ENCODE measurements at regions not wholly inside any gene's neighbourhood (a gene's known extent, or its start where the extent isn't known, plus 50 kb on each side); places are given as distances from the start of the nearest gene placed in this dataset.
"Not testable (repeated sequence)": the region's sequence is repeated elsewhere in the genome, so short reads cannot be mapped to it uniquely, and the experiment has no call there.

DNA sequence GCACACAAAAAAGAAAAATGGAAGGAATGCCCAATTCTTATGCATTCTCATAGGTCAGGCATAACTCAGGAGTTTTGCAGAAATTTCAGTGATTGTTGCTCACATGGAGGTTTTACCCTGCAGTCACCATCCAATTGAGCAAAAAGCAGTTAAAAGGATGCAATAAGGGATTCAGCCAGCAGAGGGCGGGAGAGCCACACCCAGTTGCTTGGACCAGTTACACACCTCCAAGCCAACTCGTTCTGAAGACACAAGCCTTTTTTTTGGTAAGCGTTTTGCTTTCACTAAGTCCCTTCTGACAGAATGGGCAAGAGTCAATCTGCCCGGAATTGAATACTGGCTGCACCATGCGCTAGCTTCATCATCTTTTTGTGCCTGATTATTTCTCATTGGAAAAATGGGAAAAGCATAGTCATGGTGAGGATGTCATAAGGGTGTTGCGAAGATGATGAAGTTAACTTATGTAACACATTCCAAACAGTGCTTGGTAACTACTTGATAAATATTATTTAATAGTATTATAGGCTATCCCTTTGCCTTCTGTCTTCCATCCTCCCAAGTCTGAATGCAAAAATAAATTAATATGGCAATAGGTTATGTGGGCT, 154.4 kb upstream of the SGO1 start:
- peak; percentile 66 for DNase-seq (ENCODE audit: low read depth)

DNA sequence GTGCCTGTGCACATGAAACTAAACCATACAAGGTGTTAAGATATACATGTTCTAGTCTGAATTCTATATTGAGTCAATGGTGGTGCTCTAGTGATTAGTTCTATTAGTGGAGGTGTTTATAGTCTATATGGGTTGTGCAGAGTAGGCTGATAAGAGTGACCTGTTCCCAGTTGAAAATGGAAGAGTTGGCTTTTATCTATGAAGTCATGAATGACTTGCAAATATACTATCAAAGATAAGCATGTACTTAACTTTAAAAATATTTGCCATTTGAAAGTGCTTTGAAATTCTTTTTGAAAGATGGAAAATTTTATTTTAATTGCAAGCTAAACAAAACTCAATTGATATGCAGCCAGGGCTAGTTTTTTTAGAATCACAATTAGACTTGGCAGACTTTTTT, 150.6 kb upstream of the SGO1 start:
- DNase-seq (ENCODE audit: low read depth) = no peak

DNA sequence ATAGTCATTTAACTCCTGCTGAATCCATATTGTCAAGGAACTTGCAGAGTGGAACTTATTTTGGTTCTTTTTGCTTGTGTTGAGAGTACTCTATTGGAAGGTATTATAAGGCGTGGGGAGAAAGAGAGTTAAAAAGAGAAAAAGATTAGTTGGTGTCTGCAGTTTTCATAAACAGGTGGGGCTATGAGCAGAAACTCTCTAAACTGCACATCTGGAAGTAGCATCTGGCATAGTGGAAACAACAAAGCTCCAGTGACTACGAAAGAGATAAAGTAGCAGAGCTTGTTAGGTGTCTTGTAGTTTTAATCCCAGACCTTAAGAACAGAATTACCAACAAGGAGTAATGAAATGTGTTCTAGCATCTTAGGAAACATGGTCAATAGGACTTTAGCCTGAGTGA, 148.8 kb upstream of the SGO1 start:
- DNase-seq (ENCODE audit: low read depth) = no peak

- no peak for DNase-seq (ENCODE audit: low read depth)
These were observed 141.9 kb upstream of the SGO1 start for GRCh38 chr3:20327889-20328288.

GRCh38 chr3:20326541-20326940, 140.5 kb upstream of the SGO1 start:
- peak; percentile 12 for DNase-seq (ENCODE audit: low read depth)

GRCh38 chr3:20325563-20325962, 139.6 kb upstream of the SGO1 start:
- no peak for DNase-seq (ENCODE audit: low read depth)

DNA sequence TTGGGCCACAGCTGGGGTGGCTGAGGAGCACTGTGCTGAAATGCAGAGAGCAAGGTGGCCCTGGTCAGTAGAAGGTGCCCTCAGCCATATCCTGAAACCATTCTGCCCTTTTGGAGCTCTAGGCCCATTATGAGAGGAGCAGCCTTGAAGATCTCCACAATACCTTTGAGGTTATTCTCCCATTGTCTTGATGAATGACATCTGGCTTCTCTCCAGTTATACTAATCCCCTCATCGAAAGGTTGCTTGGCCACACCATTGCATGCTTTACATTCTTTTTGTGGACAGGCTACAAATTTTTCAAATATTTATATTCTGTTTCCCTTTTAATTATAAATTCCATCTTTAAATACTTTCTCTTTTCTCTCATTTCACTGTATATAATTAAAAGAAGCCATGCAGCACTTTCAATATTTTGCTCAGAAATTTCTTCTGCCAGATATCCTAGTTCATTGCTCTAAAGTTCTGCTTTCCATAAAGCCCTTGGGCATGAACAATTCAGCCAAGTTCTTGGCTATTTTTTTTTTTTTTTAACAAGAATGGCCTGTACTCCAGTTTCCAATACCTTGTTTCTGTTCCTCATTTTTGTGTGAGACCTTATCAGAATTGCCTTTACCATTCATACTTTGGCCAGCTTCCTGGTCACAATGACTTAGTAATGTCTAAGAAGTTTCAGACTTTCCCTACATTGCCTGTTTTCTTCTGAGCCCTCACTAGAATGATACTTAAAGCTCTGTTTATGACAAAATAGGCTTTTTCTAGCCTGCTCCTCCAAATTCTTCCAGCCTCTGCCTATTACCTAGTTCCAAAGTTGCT, 138.9 kb upstream of the SGO1 start:
- no peak for DNase-seq (ENCODE audit: low read depth)

DNA sequence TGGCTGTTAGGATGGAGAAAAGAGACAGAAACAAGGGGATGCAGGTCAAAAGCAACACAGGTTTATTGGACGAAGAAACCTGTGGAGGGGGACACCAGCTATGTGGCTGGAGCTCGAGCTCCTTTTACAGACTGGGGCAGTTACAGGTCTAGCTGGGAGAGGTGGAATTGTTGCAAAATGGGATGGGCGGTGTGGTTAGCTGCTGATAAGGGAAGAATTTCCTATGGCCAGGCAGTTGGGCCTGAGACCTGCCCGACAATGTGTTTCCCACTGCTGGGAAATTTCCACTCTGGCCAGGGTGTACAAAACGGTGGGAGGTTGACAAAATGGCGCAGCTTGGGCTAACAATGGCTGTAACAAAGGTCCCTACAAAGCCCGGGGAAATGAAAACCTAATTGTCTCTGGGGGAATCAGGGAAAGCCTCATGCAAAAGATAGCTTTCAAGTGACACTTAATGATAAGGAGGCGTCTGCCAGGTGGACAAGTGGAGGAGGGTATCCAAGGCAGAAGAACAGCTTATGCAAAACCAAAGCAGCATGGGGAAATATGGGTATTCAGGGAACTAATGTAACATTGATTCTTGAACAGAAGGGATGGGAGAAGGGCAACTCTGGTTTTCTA, 137.4 kb upstream of the SGO1 start:
- DNase-seq (ENCODE audit: low read depth) = no peak

DNA sequence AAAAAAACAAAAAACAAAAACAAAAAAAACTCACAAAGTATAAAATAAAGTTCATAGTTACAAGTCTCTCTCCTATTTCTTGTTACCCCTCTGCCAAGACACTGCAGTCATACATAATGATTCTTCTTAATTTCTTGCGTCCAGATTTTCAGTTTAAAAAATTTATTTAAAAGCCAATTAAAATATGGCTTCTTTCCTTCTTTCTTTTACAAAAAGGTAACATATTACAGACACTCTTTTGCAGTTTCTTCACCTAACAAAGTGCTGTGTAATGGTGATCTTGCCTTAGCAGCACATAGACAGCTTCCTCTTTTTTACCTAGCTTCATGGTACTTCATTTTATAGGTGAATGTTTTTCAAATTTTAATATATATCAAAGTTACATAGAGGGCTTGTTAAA, 136.1 kb upstream of the SGO1 start:
- no peak for DNase-seq (ENCODE audit: low read depth)

DNA sequence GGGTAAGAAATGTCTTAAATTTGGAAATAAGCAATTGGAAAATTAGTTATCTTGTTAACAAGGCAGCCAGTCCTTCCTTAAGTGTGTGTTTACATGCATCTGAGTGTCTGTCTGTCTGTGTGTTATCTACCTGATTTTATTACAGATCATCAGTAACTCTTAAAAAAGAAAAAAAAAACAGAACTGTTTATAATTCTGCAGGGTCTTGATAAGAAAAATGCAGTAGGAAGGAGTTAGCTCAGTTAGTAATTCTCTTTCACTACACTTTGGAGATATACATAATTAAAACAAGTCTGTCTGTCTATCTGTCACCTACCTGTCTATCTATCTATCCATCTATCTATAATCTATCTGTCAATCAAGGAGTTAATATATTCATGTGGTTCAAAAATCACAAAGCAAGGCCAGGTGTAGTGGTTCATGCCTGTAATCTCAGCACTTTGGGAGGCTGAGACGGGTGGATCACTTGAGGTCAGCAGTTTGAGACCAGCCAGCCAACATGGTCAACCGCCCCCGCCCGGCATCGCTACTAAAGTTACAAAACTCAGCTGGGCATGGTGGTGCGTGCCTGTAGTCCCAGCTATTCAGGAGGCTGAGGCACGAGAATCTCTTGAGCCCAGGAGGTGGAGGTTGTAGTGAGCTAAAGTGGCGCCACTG, 135.5 kb upstream of the SGO1 start:
- no peak for DNase-seq (ENCODE audit: low read depth)

DNA sequence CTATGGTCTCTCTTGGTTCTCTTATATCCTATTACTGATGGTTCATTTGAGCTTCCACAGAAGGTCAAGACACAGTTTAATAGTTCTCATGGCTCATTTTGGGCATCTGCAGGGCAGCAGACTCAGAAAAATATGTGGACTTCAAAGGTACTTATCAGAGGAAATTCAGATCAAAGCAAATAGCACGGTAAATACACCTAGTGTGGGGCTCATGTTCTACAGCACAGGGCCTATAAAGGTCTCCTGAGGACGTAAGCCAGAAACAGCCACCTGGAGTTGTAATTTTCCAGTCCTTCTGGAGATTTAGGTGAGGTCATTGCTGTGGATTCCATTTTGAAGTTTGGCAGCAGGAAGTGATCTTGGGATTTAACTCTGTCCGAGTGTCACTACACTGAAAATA, 134.5 kb upstream of the SGO1 start:
- DNase-seq (ENCODE audit: low read depth) = no peak

- DNase-seq (ENCODE audit: low read depth) = no peak
These were observed 133.5 kb upstream of the SGO1 start for GRCh38 chr3:20319551-20319950.

- no peak for DNase-seq (ENCODE audit: low read depth)
These were observed 131.6 kb upstream of the SGO1 start for GRCh38 chr3:20317616-20318015.

- no peak for DNase-seq (ENCODE audit: low read depth)
These were observed 130.2 kb upstream of the SGO1 start for GRCh38 chr3:20316238-20316637.

DNA sequence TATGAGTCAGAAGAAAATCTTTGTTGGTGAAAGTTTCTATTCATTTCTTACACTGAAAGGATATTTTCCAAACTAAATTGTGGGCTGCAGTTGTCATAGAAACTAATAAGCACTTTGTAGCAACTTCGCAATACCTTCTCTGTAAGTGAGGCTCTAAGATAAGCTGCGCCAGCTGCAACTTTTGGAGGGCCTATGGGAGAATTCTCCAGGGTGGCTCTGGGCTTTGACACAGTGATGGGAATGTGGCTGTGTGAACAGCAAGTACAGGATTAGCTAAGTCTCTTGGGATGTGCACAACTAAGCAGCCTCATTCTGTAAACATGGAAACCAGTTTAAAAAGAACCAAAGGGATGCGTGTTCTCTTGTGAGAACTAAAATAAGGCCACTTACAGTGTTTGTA, 124.6 kb upstream of the SGO1 start:
- DNase-seq (ENCODE audit: low read depth) = peak; percentile 69

- DNase-seq (ENCODE audit: low read depth) = no peak
These were observed 121.4 kb upstream of the SGO1 start for GRCh38 chr3:20307383-20307782.

DNA sequence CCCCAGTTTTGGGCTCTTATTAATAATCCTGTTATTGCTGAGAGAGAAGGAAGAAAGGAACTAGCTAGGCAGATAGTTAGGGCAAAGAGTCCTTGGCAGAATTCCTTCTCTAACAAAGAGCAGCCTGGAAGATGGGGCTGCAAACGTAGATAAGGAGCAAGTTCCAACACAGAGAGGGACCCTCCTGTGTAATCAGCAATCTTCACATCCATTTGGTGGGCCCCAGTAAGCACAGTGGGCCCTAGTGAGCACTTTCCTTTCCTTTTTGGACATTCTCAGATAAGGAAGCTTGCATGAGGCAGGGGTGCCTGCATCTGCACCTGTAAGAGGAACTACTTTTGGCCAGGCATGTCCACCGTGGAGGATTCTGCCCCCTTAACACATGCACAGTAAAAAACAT, 119.6 kb upstream of the SGO1 start:
- no peak for DNase-seq (ENCODE audit: low read depth)

GRCh38 chr3:20302766-20303165, 116.8 kb upstream of the SGO1 start:
- no peak for DNase-seq (ENCODE audit: low read depth)

DNA sequence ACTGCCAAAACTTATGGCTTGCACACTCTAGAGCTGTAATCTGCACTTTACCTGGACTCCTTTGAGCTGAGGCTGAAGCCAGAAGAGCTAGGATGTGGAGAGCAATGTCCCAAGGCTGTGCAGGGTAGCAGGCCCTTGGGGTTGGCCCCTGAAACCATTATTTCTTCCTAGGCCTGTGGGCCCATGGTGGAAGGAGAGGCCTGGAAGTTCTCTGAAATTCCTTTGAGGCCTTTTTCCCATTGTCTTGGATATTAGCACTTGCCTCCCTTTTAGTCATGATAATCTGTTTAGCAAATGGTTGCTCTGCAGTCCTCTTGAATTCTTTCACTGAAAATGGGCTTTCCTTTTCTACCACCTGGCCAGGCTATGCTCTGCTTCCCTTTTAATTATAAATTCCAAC, 102.0 kb upstream of the SGO1 start:
- DNase-seq (ENCODE audit: low read depth) = no peak

DNA sequence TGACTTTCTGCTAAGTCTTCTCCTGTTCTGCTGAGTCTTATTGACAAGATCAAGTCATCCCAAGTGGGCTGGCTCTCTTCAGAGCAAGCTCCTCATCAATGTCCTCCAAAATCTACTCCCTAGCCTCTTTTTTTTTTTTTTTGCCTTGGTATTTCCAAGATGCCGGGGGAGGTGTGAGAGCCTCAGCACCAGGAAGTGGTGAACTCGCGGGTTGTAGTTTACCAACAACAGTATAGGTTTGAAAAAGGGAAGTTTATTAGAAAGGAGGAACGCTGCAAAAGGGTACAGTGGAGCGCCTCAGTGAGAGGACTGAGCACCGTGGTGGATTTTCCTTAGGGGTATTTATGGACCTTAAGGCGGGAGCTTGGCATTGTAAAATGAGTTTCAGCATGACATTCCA, 94.3 kb upstream of the SGO1 start:
- DNase-seq (ENCODE audit: low read depth) = no peak

- not testable (repeated sequence) for DNase-seq (ENCODE audit: low read depth)
These were observed 80.0 kb upstream of the SGO1 start for GRCh38 chr3:20265977-20266376.

DNA sequence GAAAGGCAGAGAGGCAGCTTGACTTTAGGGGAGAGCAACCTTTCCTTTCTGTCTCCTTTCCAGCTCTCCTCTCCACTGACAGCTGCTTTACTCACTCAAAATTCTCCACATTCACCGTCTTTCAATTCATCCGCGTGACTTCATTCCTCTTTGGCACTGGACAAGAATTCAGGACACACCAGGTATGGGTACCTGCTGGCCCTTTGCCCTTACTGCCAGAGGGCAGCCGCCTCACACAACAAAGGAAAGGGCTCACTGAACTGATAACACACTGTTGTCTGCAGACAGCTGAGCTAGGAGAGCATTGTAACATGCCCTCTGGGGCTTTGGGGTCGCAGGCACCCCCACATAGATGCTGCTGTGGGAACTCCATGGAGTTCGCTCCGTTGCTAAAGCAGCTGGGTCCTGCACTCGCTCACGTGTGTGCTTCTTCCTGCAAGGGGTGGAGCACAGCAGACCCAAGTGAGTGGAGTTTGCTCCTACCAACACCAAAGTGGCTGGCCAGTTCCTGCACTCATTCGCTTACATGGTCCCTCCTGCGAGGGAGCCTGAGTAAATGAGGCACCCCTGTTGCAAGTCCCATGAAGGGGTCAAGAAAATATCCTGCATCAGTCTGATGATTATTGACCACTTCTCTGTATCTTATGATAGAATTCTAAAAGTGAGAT, 79.0 kb upstream of the SGO1 start:
- no peak for DNase-seq (ENCODE audit: low read depth)

Data from LHCN-M2 (cell line).